K562 (cell line): ENCODE measurements at regions not wholly inside any gene's neighbourhood (a gene's known extent, or its start where the extent isn't known, plus 50 kb on each side); places are given as distances from the start of the nearest gene placed in this dataset.

Source experiments
- ATAC-seq: fragments of 200-7000 bp; cut with Tn5 transposase; 3 replicates; pipeline ENCODE4 v1.9.1; 2020; ENCODE audit warnings: moderate library complexity
- BruUV-seq: library from RNA; stranded (reverse); fragments of 400-500 nt; replicated peaks from 2 replicates; lab custom pipeline; 2021; lab: Mats Ljungman, UMichigan
- CTCF ChIA-PET: fragments of 300-600 bp; formaldehyde crosslinking; extraction: SDS; loops from one replicate; lab custom pipeline; 2021; ENCODE audit warnings: low intra/inter-chr PET ratio; lab: Yijun Ruan, JAX
- POLR2A ChIA-PET: fragments of 300-600, 350-650 bp; sonication (Branson Sonifier 250); formaldehyde crosslinking; extraction: SDS; loops from one replicate; lab custom pipeline; 2021; ENCODE audit warnings: antibody characterized with exemption, inconsistent platforms; lab: Yijun Ruan, JAX
- DNase-seq, 4 experiments: peaks; one replicate each; pipeline versions ENCODE4 v3.0.0 to v3.0.0-alpha.2; 2011 to 2018; ENCODE audit warnings: low spot score in 3 of 4, mixed read lengths in 3 of 4; ENCODE audit errors: extremely low read depth in 1 of 4
- FAIRE-seq: peaks from 2 replicates; lab custom pipeline; 2011; peaks lifted over from hg19 to GRCh38; lab: Jason Lieb, UNC
- H2AFZ ChIP-seq: 2 replicates; pipeline ENCODE4 v1.6.0; 2011; ENCODE audit warnings: low read depth, low read length, control low read depth, inconsistent platforms
- H3K27ac ChIP-seq: fragments of 200-600 bp; 3 replicates; pipeline ENCODE4 v1.8.0; 2011; ENCODE audit warnings: low read depth, mild to moderate bottlenecking, control low read depth, inconsistent platforms, low read length, moderate library complexity, mixed read lengths; ENCODE audit errors: extremely low read depth
- H3K27me3 ChIP-seq, 2 experiments: fragments of 300-600 bp in 1 of 2; 2 replicates in 1 of 2; 3 replicates in 1 of 2; pipeline versions ENCODE4 v1.6.0 to v1.8.0; 2011; ENCODE audit warnings: inconsistent platforms in 2 of 2, low read length in 2 of 2, mild to moderate bottlenecking in 1 of 2, mixed read lengths in 1 of 2, moderate library complexity in 1 of 2; ENCODE audit not compliant: control insufficient read depth in 2 of 2, insufficient read depth in 2 of 2
- H3K36me3 ChIP-seq: fragments of 300-600 bp; 3 replicates; pipeline ENCODE4 v1.8.0; 2011; ENCODE audit warnings: mild to moderate bottlenecking, low read length, inconsistent platforms; ENCODE audit not compliant: control insufficient read depth, insufficient read depth
- H3K4me1 ChIP-seq, 2 experiments: fragments of 200-600 bp in 1 of 2; replicated peaks in 1 of 2; 2 replicates in 1 of 2; 3 replicates in 1 of 2; pipeline versions ENCODE4 v1.5.1 to v1.8.0; 2011; ENCODE audit warnings: inconsistent platforms in 2 of 2, low read length in 2 of 2, mild to moderate bottlenecking in 1 of 2, mixed read lengths in 1 of 2, moderate library complexity in 1 of 2; ENCODE audit not compliant: control insufficient read depth in 2 of 2, insufficient read depth in 2 of 2
- H3K4me2 ChIP-seq: 2 replicates; pipeline ENCODE4 v1.6.1; 2011; ENCODE audit warnings: low read length, control low read depth, inconsistent platforms, mixed read lengths; ENCODE audit not compliant: insufficient read depth
- H3K4me3 ChIP-seq: fragments of 200-600 bp; sonication (generic), shearing (Covaris generic); 2 replicates; pipeline ENCODE4 v1.5.1; 2016; ENCODE audit warnings: control low read depth, inconsistent platforms
- H3K79me2 ChIP-seq: fragments of 200-600 bp; 3 replicates; pipeline ENCODE4 v1.8.0; 2011; ENCODE audit warnings: low read length, inconsistent platforms; ENCODE audit not compliant: control insufficient read depth, insufficient read depth
- H3K9ac ChIP-seq, 2 experiments: 2 replicates each; pipeline versions ENCODE4 v1.6.0 to v1.6.1; 2011; ENCODE audit warnings: low read depth in 2 of 2, low read length in 2 of 2, control low read depth in 1 of 2, inconsistent platforms in 1 of 2, mild to moderate bottlenecking in 1 of 2, mixed read lengths in 1 of 2; ENCODE audit not compliant: insufficient read depth in 1 of 2
- H3K9me1 ChIP-seq: one replicate; pipeline ENCODE4 v1.6.0; 2011; ENCODE audit warnings: inconsistent platforms, mild to moderate bottlenecking, low read length, moderate library complexity; ENCODE audit not compliant: control insufficient read depth, insufficient read depth
- H3K9me3 ChIP-seq: replicated peaks from 2 replicates; pipeline ENCODE4 v1.5.1; 2011; ENCODE audit warnings: low read depth, low read length, inconsistent platforms; ENCODE audit not compliant: control insufficient read depth, insufficient read depth
- H4K20me1 ChIP-seq: replicated peaks from 2 replicates; pipeline ENCODE4 v1.6.1; 2011; ENCODE audit warnings: low read length, inconsistent platforms, mixed read lengths; ENCODE audit not compliant: control insufficient read depth, insufficient read depth
- ATF6 ChIP-seq: sonication (generic); formaldehyde crosslinking; IDR thresholded peaks from 2 replicates; pipeline ENCODE4 v1.4.0; 2020; ENCODE audit warnings: mild to moderate bottlenecking, missing genetic modification reagents
- BACH1 ChIP-seq: fragments of 200-800 bp; sonication (Bioruptor generic); IDR thresholded peaks from 2 replicates; pipeline ENCODE4 v1.6.1; 2016; ENCODE audit warnings: missing genetic modification characterization, missing compliant biosample characterization
- ETV1 ChIP-seq: fragments of 450-650 bp; conservative IDR thresholded peaks from 2 replicates; pipeline ENCODE4 v1.6.1; 2016; ENCODE audit warnings: missing genetic modification characterization, control low read depth, low read depth, missing compliant biosample characterization
- HNRNPH1 ChIP-seq: fragments of 200-400 bp; formaldehyde crosslinking; optimal IDR thresholded peaks from 2 replicates; pipeline ENCODE3; 2017; ENCODE audit warnings: low read depth, mild to moderate bottlenecking, low read length, moderate library complexity
- POLR2H ChIP-seq: IDR thresholded peaks from 2 replicates; pipeline ENCODE4 v1.6.1; 2016; ENCODE audit warnings: missing genetic modification characterization, low read depth, mild to moderate bottlenecking, control low read depth, missing compliant biosample characterization, moderate library complexity
- SOX6 ChIP-seq: fragments of 450-650 bp; IDR thresholded peaks from 2 replicates; pipeline ENCODE4 v1.6.1; 2014; ENCODE audit warnings: mild to moderate bottlenecking
- ZNF449 ChIP-seq: fragments of 250-450 bp; sonication (Bioruptor Pico); IDR thresholded peaks from 2 replicates; pipeline ENCODE4 v1.8.0; 2022; ENCODE audit warnings: moderate library complexity, mild to moderate bottlenecking, inconsistent platforms
- WGBS: fragments of 100-300 bp; shearing (Covaris generic); methylation state at CpG from one replicate; pipeline ENCODE4 v1.1.6; 2016; ENCODE audit warnings: low coverage, mixed read lengths; ENCODE audit not compliant: insufficient coverage; ENCODE audit errors: missing lambda C conversion rate; 5-methylcytosine and 5-hydroxymethylcytosine counted together
- in situ Hi-C: fragments of 300-500 bp; cut with MboI; formaldehyde crosslinking; loops from 4 replicates; pipeline ENCODE4 v1.15.0; 2018; ENCODE audit warnings: inconsistent platforms, mixed read lengths
- intact Hi-C: fragments of 100-400 bp; cut with micrococcal nuclease; formaldehyde crosslinking; loops from 2 replicates; pipeline ENCODE4 v1.14.2; 2022
- TF ChIP-seq, protein P1 (sequence below): sonication (generic); formaldehyde crosslinking; IDR thresholded peaks from 2 replicates; pipeline ENCODE4 v1.8.1; 2023; ENCODE audit warnings: mild to moderate bottlenecking, missing genetic modification reagents

DNA sequence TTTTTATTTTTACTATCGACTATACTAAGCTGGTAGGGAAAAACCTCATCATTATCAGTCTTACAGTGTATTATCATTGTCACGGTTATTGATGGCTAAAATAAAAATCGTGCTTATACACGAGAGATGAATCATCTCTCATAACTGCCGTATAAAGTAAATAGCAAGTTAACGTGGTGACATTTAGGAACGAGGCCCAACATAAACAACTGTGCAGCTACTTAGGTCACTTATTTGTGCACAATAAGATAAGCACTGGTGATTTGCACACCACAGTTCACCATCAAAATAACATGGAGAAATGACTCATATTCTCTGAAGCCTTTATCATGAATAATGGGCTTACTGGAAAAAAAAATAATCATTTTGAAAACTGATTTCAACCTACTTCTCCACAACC lies 482.0 kb upstream of the TENM3 start:
- no peak for TF ChIP-seq ZNF449
- no peak for TF ChIP-seq ATF6
- TF ChIP-seq, protein P1, sequence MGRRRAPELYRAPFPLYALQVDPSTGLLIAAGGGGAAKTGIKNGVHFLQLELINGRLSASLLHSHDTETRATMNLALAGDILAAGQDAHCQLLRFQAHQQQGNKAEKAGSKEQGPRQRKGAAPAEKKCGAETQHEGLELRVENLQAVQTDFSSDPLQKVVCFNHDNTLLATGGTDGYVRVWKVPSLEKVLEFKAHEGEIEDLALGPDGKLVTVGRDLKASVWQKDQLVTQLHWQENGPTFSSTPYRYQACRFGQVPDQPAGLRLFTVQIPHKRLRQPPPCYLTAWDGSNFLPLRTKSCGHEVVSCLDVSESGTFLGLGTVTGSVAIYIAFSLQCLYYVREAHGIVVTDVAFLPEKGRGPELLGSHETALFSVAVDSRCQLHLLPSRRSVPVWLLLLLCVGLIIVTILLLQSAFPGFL (CRISPR knock-in tag): no peak
- TF ChIP-seq POLR2H (tag): no peak
- no peak for TF ChIP-seq HNRNPH1
- no peak for TF ChIP-seq ETV1 (tag)
- no peak for TF ChIP-seq BACH1 (tag)
- TF ChIP-seq SOX6: no peak
- TF ChIP-seq, all 486 proteins: peak for 0
- no peak overlapping the region for H2AFZ ChIP-seq
- H3K9me3 ChIP-seq: no peaks in the 10 kb centered on the region
- BruUV-seq: no TSS peak
- ChIA-PET CTCF (no interaction called here), POLR2A (no interaction called here)
- FAIRE-seq: no peak
- no peak overlapping the region for H3K27ac ChIP-seq
- 2% methylated on average over 7 of the region's 7 CpGs for WGBS
- in situ Hi-C loops: no loop called here
- H3K9me1 ChIP-seq: no peaks in the 10 kb centered on the region
- H3K4me1 ChIP-seq: no peaks in the 10 kb centered on the region
- H3K4me3 ChIP-seq: no peak overlapping the region
- H3K79me2 ChIP-seq: no peaks in the 10 kb centered on the region
- intact Hi-C loops: no loop called here
- no peaks in the 10 kb centered on the region for H3K27me3 ChIP-seq
- no peak overlapping the region for H3K9ac ChIP-seq
- no peak for ATAC-seq
- no peaks in the 10 kb centered on the region for H3K36me3 ChIP-seq
- DNase-seq: no peak
- H4K20me1 ChIP-seq: no peaks in the 10 kb centered on the region
- no peak overlapping the region for H3K4me2 ChIP-seq
